GM21576 (cell line): ENCODE measurements at regions not wholly inside any gene's neighbourhood (a gene's known extent, or its start where the extent isn't known, plus 50 kb on each side); places are given as distances from the start of the nearest gene placed in this dataset.
"Not testable (repeated sequence)": the region's sequence is repeated elsewhere in the genome, so short reads cannot be mapped to it uniquely, and the experiment has no call there.

ENCODE experiments used
- ATAC-seq: cut with Tn5 transposase; IDR thresholded peaks from one replicate; pipeline ENCODE4 v1.9.1; 2021; ENCODE audit warnings: mild to moderate bottlenecking, moderate library complexity; ENCODE audit not compliant: unreplicated experiment

GRCh38 chr1:163970699-163971098, 588.3 kb upstream of the PBX1 start:
- ATAC-seq: no peak

GRCh38 chr1:163973586-163973985, 585.4 kb upstream of the PBX1 start:
- ATAC-seq: no peak

DNA sequence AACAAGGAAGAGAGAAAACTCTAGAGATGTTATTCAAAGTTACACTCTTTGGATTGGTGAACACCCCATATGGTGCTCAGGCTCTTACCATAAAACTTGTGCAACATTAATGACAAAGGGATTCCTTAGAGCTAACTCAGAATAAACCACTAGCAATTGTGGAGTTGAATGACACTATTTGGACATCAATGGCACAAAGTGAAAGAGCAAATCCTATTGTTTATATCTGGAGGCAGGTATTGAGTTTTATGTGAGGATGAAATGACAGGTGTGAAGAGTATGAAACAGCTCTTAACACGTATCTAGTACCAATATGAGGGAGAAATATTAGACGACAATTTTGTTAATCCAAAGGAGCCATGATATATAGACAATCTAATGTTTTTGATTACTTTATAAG, 584.9 kb upstream of the PBX1 start:
- no peak for ATAC-seq

- ATAC-seq: no peak
Observed at GRCh38 chr1:163980394-163980793, 578.6 kb upstream of the PBX1 start.

DNA sequence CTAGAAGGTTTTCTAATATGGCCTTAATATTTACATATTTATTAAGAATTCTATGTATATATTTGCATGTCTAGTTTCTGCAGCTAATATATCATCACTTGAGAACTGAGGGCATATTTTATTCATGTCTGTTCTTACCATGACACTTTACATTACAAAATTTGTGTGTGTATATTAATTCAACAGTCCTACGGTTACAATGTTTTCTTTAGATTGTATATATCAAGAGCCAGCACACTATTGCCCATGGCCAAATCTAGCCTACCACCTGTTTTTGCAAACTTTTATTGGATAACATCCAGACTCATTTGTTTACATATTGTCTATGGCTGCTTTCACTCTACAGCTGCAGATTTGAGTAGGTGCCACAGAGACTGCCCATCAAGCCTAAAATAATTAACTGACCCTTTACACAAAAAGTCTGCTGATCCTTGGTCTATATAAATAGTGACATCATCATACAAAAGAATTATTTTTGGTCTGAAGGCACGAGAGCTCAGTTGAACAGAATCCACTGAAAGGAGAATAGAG, 577.4 kb upstream of the PBX1 start:
- no peak for ATAC-seq

DNA sequence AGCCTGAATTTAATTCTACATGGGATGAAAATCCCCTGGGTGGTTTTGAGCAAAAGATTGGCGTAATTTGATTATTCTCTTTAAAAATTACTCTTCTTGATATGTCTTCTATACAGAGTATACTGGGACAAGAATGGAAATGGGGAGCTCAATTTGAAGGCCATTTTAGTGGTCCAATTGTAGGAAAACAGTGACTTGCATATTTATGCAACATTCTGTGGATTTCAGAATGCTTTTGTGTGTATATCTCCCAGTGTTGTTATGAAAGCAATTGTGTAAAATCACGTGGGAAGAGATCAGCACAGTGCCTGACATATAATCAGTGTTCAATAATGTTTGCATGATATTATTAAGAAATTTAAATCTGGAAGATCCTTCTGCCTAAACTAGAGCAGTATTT, 575.9 kb upstream of the PBX1 start:
- ATAC-seq: no peak

DNA sequence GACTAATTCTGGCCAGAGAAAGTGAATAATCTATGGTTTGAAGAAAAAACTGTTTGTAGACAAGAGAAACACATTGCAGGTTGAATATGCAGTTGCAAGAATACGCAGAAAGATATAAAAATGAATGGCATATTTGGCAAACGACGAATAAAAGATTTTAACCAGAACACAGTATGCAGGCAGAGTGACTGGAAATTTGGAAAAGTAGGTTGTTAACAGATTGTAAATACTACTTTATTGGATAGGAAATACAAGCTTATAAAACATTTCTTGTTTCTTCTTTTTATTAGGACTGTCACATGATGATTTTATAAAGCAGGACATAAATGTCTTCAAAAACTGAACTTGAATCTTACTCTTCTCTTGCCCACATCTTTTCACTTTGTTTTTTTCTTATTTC, 573.3 kb upstream of the PBX1 start:
- no peak for ATAC-seq

DNA sequence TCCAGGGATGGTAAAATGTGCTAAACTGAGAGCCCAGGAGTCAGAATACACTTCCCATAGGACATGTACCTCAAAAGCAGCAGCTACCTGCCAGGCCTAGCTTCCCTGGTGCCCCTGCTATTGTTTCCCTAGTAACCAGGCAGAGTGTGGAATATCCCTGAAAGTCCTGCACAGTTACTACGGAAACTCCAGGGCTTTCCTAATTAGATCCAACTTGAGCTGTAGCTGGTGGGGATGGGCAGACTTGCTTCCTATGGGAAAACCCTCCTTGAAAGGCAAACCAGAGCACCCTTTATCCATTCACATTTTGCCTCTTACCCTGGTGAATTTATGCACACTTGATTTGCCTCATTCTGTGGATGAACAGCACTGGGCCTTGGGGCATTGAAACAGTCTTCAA, 559.9 kb upstream of the PBX1 start:
- no peak for ATAC-seq

- ATAC-seq: not testable (repeated sequence)
Observed at GRCh38 chr1:164006186-164006585, 552.8 kb upstream of the PBX1 start.

- no peak for ATAC-seq
Observed at GRCh38 chr1:164006621-164007020, 552.4 kb upstream of the PBX1 start.

- ATAC-seq: no peak
Observed at GRCh38 chr1:164017239-164017638, 541.7 kb upstream of the PBX1 start.

DNA sequence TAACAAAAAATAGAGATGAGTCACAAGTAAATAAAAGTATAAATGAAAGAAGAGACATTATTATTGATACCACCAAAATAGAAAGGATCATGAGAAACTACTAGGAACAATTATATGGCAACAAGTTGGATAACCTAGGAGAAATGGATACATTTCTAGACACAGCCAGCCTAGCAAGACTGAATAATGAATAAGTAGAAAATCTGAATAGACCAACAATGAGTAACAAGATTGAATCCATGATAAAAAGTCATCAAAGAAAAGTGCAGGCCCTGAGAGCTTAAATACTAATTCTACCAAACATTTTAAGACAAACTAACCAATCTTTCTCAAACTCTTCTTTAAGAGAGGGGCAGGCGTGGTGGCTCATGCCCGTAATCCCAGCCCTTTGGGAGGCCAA, 538.6 kb upstream of the PBX1 start:
- no peak for ATAC-seq

DNA sequence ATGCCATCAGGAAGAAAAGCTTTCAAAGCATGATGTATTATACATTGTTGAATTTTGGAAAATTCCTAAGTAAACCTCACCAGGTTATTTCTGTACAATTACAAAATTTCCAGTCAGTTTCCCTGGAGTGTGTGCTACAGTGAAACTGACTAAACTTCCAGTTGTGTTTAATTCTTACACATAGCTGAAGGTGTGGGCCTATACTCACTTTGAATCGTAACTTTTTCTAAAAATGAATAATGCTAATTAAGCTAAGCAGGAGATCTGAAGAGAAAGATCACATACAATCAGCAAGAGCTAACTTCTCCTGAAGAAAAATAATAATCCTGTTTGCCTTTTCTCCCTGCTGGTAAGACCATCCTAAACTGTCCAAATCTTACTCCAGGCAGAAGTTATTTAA, 537.2 kb upstream of the PBX1 start:
- ATAC-seq: no peak

DNA sequence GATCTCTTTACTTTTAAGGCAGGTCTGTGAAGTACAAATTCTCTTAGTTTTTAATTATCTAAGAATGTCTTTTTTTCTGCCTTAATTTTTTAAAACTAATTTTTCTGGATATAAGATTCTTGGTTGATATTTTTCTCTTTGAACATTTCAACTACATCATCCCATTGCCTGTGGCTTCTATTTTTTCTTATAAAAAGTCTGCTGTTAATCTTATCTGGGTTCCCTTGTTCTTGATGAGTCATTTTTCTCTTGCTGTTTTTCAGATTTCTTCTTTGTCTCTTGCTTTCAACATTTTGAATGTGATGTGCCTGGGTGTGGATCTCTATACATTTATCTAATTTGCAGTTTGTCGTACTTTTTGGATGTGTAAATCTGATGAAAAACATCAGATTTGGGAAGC, 525.2 kb upstream of the PBX1 start:
- no peak for ATAC-seq

DNA sequence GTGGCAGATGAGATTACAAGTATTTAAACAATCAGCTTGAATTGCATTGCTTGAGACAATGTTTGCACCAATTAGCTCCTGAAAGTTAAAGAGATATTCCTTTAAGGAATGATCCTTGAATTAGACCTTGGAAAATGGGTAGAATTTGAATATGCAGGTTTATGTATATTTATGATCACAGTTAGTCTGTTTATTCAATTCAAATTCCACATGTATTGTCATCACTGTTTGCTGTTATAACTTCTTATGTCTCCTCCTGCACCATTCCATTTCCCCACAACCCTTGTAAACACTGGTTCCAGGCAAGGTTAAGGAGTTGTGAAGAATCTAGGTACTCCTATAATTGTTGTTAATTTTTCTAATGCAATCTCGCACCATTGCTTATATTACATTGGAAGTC, 518.2 kb upstream of the PBX1 start:
- ATAC-seq: no peak

DNA sequence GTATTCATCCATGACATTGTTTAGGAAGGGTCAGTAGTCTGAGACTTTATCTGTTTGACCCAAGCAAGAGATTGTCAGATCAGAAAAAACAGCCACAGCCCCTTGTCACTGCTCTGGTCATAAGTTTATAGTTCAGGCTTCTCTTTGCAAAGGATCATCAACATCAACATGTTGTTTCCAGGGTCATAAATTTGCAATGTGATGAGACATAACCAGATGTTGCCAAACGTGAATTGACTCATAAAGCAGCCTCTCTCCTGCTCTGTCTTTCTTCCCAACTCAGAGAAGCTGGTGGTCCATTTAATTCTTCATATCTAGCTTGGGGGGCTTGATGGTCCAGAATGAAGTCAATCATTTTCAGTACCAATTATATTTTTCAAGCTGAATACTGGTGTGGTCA, 507.2 kb upstream of the PBX1 start:
- ATAC-seq: no peak

DNA sequence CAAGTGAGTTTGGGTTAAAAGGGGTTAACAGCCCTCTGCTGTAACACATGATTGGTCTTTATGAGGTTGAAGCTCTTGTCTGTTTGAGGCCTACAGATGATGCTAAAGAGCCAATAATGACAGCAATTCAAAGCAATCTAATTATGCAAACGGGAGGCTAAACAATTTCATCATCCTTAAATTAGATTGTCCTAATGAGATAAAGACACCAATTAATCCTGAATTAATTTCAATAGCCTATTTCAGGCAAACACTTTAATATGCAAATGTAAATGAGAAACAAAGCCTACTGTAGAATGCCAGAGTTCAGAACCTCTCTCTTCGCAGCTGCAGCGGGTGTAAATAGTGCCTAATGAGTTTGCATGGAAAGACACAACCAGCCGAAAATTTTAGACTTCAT, 504.7 kb upstream of the PBX1 start:
- no peak for ATAC-seq

GRCh38 chr1:164058198-164058597, 500.8 kb upstream of the PBX1 start:
- no peak for ATAC-seq

DNA sequence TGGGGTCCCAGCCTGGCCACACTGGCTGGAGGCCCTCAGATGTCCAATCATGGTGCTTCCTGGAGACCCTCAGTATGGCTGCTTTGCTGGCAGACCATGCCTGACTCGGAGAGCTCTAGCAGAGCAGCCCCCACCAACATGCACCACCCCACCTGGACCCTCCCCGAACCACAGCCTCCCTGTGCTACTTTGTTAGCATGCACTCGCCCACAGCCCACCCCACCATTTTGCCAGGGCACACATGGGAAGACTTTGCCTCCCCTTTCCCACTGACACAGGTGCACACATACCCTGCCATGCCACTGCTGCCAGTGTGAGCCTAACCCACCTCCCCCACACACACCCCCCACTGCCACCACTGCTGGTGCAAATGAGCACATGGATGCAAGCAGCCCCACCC, 497.5 kb upstream of the PBX1 start:
- no peak for ATAC-seq

- no peak for ATAC-seq
Observed at GRCh38 chr1:164064501-164064900, 494.5 kb upstream of the PBX1 start.

- ATAC-seq: no peak
Observed at GRCh38 chr1:164071288-164071687, 487.7 kb upstream of the PBX1 start.

DNA sequence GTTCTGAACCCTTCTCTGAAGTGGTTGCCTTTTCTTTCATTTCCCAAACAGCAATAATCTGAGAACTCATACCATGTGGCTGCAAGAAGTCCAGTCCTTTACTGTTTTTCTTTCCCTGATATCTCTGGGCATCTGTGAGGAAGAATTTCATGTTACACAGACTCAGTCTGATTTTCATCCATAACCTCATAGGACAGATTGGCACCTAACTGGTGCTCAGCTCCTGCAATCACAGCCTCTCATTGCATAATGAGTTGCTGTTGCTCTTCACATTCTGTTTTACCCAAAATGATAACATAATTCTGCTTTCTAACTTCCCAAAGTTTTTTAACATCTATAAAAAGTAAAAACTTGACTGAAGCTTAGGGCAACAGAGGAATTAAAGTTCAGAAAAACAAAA, 472.2 kb upstream of the PBX1 start:
- ATAC-seq: no peak

- no peak for ATAC-seq
Observed at GRCh38 chr1:164087906-164088453, 471.0 kb upstream of the PBX1 start.
